GM12878 (cell line): ENCODE measurements at regions not wholly inside any gene's neighbourhood (a gene's known extent, or its start where the extent isn't known, plus 50 kb on each side); places are given as distances from the start of the nearest gene placed in this dataset.

Experiments used
- ATAC-seq: fragments of 200-7000 bp; cut with Tn5 transposase; 3 replicates; pipeline ENCODE4 v1.9.1; 2020; ENCODE audit warnings: mild to moderate bottlenecking, moderate library complexity
- BruUV-seq: library from RNA; stranded (reverse); fragments of 400-500 nt; replicated peaks from 2 replicates; lab custom pipeline; 2021; lab: Mats Ljungman, UMichigan
- CTCF ChIA-PET: fragments of 300-600 bp; sonication (Branson Sonifier 250); formaldehyde crosslinking; extraction: SDS; loops from one replicate; lab custom pipeline; 2021; ENCODE audit warnings: inconsistent platforms; lab: Yijun Ruan, JAX
- POLR2A ChIA-PET: fragments of 350-600 bp; formaldehyde crosslinking; extraction: SDS; loops from one replicate; lab custom pipeline; 2021; ENCODE audit warnings: inconsistent platforms; lab: Charles Lee
- RAD21 ChIA-PET: fragments of 300-600 bp; sonication (Branson Sonifier 250); formaldehyde crosslinking; loops from one replicate; lab custom pipeline; 2023; ENCODE audit warnings: antibody characterized with exemption; ENCODE audit not compliant: unreplicated experiment; lab: Charles Lee
- SMC1A ChIA-PET: fragments of 300-600 bp; sonication (Branson Sonifier 250); formaldehyde crosslinking; loops from one replicate; lab custom pipeline; 2023; ENCODE audit not compliant: unreplicated experiment, uncharacterized antibody; lab: Charles Lee
- DNase-seq: peaks from one replicate; pipeline ENCODE4 v3.0.0-alpha.2; 2011; ENCODE audit warnings: low read depth, low spot score
- FAIRE-seq: peaks from 3 replicates; lab custom pipeline; 2011; peaks lifted over from hg19 to GRCh38; lab: Jason Lieb, UNC
- H2AFZ ChIP-seq: 2 replicates; pipeline ENCODE4 v1.6.0; 2011; ENCODE audit warnings: low read depth, low read length, control low read depth; ENCODE audit not compliant: control insufficient read depth
- H3K27ac ChIP-seq: 2 replicates; pipeline ENCODE4 v1.5.1; 2011; ENCODE audit warnings: control low read depth; ENCODE audit not compliant: control insufficient read depth, insufficient read depth
- H3K27me3 ChIP-seq, 2 experiments: replicated peaks in 1 of 2; 2 replicates each; pipeline versions ENCODE4 v1.6.0 to v1.6.1; 2011; ENCODE audit warnings: low read length in 1 of 2; ENCODE audit not compliant: control insufficient read depth in 2 of 2, insufficient read depth in 2 of 2
- H3K36me3 ChIP-seq, 2 experiments: 2 replicates each; pipeline ENCODE4 v1.5.1; 2011; ENCODE audit warnings: low read length in 1 of 2; ENCODE audit not compliant: control insufficient read depth in 2 of 2, insufficient read depth in 2 of 2
- H3K4me1 ChIP-seq: 2 replicates; pipeline ENCODE4 v1.6.1; 2011; ENCODE audit warnings: mild to moderate bottlenecking, low read length, moderate library complexity, mixed read lengths; ENCODE audit not compliant: control insufficient read depth, insufficient read depth
- H3K4me2 ChIP-seq: 2 replicates; pipeline ENCODE4 v1.6.0; 2011; ENCODE audit warnings: control low read depth; ENCODE audit not compliant: control insufficient read depth, insufficient read depth
- H3K4me3 ChIP-seq: fragments of 200-600 bp; sonication (generic); 2 replicates; pipeline ENCODE4 v1.5.1; 2016
- H3K79me2 ChIP-seq: 2 replicates; pipeline ENCODE4 v1.6.0; 2011; ENCODE audit warnings: low read length; ENCODE audit not compliant: control insufficient read depth, insufficient read depth
- H3K9ac ChIP-seq: 2 replicates; pipeline ENCODE4 v1.8.0; 2011; ENCODE audit warnings: low read length, control low read depth, mixed read lengths; ENCODE audit not compliant: control insufficient read depth, insufficient read depth
- H3K9me3 ChIP-seq: replicated peaks from 3 replicates; pipeline ENCODE4 v1.5.1; 2011; ENCODE audit warnings: mild to moderate bottlenecking, low read length; ENCODE audit not compliant: control insufficient read depth, insufficient read depth
- H4K20me1 ChIP-seq: 2 replicates; pipeline ENCODE4 v1.6.0; 2011; ENCODE audit not compliant: control insufficient read depth, insufficient read depth
- JUND ChIP-seq: IDR thresholded peaks from 2 replicates; pipeline ENCODE4 v1.6.1; 2012; ENCODE audit warnings: low read depth, mild to moderate bottlenecking, low read length, improper control_type of control experiment, moderate library complexity
- MEF2A ChIP-seq: IDR thresholded peaks from 2 replicates; pipeline ENCODE4 v1.6.1; 2011; ENCODE audit warnings: low read depth, mild to moderate bottlenecking, low read length, moderate library complexity; ENCODE audit not compliant: insufficient read depth
- MXI1 ChIP-seq: fragments of 150-350 bp; IDR thresholded peaks from 2 replicates; pipeline ENCODE4 v1.6.1; 2011; ENCODE audit warnings: low read depth, mild to moderate bottlenecking, inconsistent platforms, low read length, improper control_type of control experiment
- NR2C2 ChIP-seq: IDR thresholded peaks from 2 replicates; pipeline ENCODE4 v1.6.1; 2011; ENCODE audit warnings: borderline replicate concordance, low read depth; ENCODE audit not compliant: control insufficient read depth, insufficient read length
- RAD21 ChIP-seq: IDR thresholded peaks from 2 replicates; pipeline ENCODE4 v1.6.1; 2011; ENCODE audit warnings: mild to moderate bottlenecking, low read depth, low read length, moderate library complexity; ENCODE audit not compliant: insufficient read depth
- WGBS: methylation state at CpG from one replicate; pipeline ENCODE4 v1.1.6; 2016; ENCODE audit warnings: low lambda C conversion rate; ENCODE audit not compliant: insufficient replicate concordance, insufficient coverage; ENCODE audit errors: missing lambda C conversion rate; 5-methylcytosine and 5-hydroxymethylcytosine counted together
- in situ Hi-C: fragments of 300-500 bp; cut with MboI; formaldehyde crosslinking; loops from 9 replicates; pipeline ENCODE4 v1.14.3; 2018; ENCODE audit warnings: mixed read lengths
- intact Hi-C: fragments of 100-400 bp; cut with micrococcal nuclease; formaldehyde crosslinking; loops from one replicate; pipeline ENCODE4 v1.14.2; 2022; ENCODE audit not compliant: unreplicated experiment
- TF ChIP-seq, protein P1 (sequence below): fragments of 450-650 bp; IDR thresholded peaks from 2 replicates; pipeline ENCODE4 v1.6.1; 2017; ENCODE audit warnings: mild to moderate bottlenecking, low read depth, inconsistent platforms; ENCODE audit not compliant: poor library complexity, severe bottlenecking
- TF ChIP-seq, protein P2 (sequence below): fragments of 450-650 bp; IDR thresholded peaks from 2 replicates; pipeline ENCODE4 v1.6.1; 2016; ENCODE audit warnings: mild to moderate bottlenecking, moderate library complexity, borderline replicate concordance

DNA sequence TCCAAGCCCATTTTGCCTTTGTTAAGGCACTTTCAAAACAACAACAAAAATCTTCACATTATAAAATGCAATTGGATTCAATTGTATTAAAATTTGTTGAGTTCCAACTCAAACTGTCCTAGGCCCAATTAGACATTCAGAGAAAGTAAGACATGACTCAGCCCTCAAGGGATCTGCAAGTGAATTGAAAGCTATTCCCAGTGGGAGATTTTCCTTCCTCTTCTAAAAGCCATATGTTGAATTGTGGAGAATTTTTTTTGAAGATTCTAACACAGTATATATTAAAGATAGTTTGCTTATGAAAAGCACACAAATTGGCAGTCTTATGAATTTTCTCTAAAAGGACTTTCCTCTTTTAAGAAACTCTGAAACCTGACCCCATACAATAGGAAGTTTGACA lies 268.0 kb upstream of the PARD3B start:
- H3K79me2 ChIP-seq = no peaks in the 10 kb centered on the region
- H3K4me3 ChIP-seq = no peak overlapping the region
- H3K27me3 ChIP-seq = no peaks in the 10 kb centered on the region
- POLR2A ChIA-PET = no interaction called here
- no peaks in the 10 kb centered on the region for H3K36me3 ChIP-seq
- intact Hi-C loops = no loop called here
- in situ Hi-C loops = no loop called here
- H3K9me3 ChIP-seq = no peaks in the 10 kb centered on the region
- CTCF ChIA-PET = interaction anchor here (0.7 kb wide), 2 partner anchors 17 to 134 kb away, joined by 3 read pairs; no protein-coding TSS in a partner anchor
- no peak for DNase-seq
- TF ChIP-seq MEF2A = no peak
- TF ChIP-seq NR2C2 = no peak
- TF ChIP-seq RAD21 = no peak
- TF ChIP-seq, protein P1, sequence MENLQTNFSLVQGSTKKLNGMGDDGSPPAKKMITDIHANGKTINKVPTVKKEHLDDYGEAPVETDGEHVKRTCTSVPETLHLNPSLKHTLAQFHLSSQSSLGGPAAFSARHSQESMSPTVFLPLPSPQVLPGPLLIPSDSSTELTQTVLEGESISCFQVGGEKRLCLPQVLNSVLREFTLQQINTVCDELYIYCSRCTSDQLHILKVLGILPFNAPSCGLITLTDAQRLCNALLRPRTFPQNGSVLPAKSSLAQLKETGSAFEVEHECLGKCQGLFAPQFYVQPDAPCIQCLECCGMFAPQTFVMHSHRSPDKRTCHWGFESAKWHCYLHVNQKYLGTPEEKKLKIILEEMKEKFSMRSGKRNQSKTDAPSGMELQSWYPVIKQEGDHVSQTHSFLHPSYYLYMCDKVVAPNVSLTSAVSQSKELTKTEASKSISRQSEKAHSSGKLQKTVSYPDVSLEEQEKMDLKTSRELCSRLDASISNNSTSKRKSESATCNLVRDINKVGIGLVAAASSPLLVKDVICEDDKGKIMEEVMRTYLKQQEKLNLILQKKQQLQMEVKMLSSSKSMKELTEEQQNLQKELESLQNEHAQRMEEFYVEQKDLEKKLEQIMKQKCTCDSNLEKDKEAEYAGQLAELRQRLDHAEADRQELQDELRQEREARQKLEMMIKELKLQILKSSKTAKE = no peak
- H4K20me1 ChIP-seq = no peaks in the 10 kb centered on the region
- SMC1A ChIA-PET = no interaction called here
- no peak overlapping the region for H3K9ac ChIP-seq
- RAD21 ChIA-PET = no interaction called here
- H2AFZ ChIP-seq = no peak overlapping the region
- no TSS peak for BruUV-seq
- ATAC-seq = no peak
- FAIRE-seq = no peak
- H3K4me2 ChIP-seq = no peak overlapping the region
- no peak overlapping the region for H3K27ac ChIP-seq
- H3K4me1 ChIP-seq = no peaks in the 10 kb centered on the region

DNA sequence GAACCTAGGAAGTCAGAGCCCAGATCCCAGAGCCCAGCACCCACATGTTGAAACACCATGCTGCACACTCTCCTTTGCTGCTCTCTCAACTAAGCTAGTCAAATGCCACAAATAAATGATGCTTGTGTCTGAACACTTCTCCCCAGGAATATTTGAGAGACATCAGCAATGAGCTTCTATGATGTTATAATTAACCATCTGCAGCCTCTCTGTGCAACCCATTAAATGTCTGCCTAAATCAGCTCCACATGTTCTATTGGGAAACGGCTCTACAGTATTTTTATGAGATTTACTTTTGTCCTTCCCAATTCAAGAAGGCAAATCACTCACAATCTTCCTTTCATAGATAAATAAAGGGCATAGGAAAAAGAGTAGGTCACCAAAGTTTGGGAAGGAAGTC lies 266.8 kb upstream of the PARD3B start:
- no peak overlapping the region for H3K4me2 ChIP-seq
- no peak overlapping the region for H2AFZ ChIP-seq
- H3K4me3 ChIP-seq = no peak overlapping the region
- no TSS peak for BruUV-seq
- no peaks in the 10 kb centered on the region for H3K36me3 ChIP-seq
- WGBS = 0% methylated on average over 1 of the region's 1 CpG
- H3K27ac ChIP-seq = no peak overlapping the region
- no peaks in the 10 kb centered on the region for H3K9me3 ChIP-seq
- FAIRE-seq (no peak), DNase-seq (no peak), ATAC-seq (no peak)
- H3K9ac ChIP-seq = no peak overlapping the region
- H3K27me3 ChIP-seq = no peaks in the 10 kb centered on the region
- no peaks in the 10 kb centered on the region for H3K79me2 ChIP-seq
- ChIA-PET SMC1A (no interaction called here), POLR2A (no interaction called here), CTCF (interaction anchor here (1.2 kb wide), 1 partner anchor 17 kb away, joined by 3 read pairs; no protein-coding TSS in a partner anchor), RAD21 (no interaction called here)
- H4K20me1 ChIP-seq = no peaks in the 10 kb centered on the region
- in situ Hi-C loops (no loop called here), intact Hi-C loops (no loop called here)
- no peaks in the 10 kb centered on the region for H3K4me1 ChIP-seq
- TF ChIP-seq MXI1 (no peak), JUND (no peak)
- TF ChIP-seq, protein P2, sequence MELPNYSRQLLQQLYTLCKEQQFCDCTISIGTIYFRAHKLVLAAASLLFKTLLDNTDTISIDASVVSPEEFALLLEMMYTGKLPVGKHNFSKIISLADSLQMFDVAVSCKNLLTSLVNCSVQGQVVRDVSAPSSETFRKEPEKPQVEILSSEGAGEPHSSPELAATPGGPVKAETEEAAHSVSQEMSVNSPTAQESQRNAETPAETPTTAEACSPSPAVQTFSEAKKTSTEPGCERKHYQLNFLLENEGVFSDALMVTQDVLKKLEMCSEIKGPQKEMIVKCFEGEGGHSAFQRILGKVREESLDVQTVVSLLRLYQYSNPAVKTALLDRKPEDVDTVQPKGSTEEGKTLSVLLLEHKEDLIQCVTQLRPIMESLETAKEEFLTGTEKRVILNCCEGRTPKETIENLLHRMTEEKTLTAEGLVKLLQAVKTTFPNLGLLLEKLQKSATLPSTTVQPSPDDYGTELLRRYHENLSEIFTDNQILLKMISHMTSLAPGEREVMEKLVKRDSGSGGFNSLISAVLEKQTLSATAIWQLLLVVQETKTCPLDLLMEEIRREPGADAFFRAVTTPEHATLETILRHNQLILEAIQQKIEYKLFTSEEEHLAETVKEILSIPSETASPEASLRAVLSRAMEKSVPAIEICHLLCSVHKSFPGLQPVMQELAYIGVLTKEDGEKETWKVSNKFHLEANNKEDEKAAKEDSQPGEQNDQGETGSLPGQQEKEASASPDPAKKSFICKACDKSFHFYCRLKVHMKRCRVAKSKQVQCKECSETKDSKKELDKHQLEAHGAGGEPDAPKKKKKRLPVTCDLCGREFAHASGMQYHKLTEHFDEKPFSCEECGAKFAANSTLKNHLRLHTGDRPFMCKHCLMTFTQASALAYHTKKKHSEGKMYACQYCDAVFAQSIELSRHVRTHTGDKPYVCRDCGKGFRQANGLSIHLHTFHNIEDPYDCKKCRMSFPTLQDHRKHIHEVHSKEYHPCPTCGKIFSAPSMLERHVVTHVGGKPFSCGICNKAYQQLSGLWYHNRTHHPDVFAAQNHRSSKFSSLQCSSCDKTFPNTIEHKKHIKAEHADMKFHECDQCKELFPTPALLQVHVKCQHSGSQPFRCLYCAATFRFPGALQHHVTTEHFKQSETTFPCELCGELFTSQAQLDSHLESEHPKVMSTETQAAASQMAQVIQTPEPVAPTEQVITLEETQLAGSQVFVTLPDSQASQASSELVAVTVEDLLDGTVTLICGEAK = no peak
